ENCODE measurements at regions not wholly inside any gene's neighbourhood (a gene's known extent, or its start where the extent isn't known, plus 50 kb on each side); places are given as distances from the start of the nearest gene placed in this dataset.

GRCh38 chr10:28481968-28482367 lies 51.0 kb upstream of the WAC start:
- no peak for TF ChIP-seq EZH2phosphoT487 (IDR thresholded peaks at IDR 0.05)
- TF ChIP-seq, protein P1, sequence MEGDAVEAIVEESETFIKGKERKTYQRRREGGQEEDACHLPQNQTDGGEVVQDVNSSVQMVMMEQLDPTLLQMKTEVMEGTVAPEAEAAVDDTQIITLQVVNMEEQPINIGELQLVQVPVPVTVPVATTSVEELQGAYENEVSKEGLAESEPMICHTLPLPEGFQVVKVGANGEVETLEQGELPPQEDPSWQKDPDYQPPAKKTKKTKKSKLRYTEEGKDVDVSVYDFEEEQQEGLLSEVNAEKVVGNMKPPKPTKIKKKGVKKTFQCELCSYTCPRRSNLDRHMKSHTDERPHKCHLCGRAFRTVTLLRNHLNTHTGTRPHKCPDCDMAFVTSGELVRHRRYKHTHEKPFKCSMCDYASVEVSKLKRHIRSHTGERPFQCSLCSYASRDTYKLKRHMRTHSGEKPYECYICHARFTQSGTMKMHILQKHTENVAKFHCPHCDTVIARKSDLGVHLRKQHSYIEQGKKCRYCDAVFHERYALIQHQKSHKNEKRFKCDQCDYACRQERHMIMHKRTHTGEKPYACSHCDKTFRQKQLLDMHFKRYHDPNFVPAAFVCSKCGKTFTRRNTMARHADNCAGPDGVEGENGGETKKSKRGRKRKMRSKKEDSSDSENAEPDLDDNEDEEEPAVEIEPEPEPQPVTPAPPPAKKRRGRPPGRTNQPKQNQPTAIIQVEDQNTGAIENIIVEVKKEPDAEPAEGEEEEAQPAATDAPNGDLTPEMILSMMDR (IDR thresholded peaks at IDR 0.05): no peak

Measured in neural progenitor cell (in vitro differentiated cells).